Bronchial epithelial cell (primary cell): ENCODE measurements at regions not wholly inside any gene's neighbourhood (a gene's known extent, or its start where the extent isn't known, plus 50 kb on each side); places are given as distances from the start of the nearest gene placed in this dataset.
A peak's percentile ranks its signal among the peaks of the same experiment; 100 is the strongest.

Experiments
- DNase-seq: peaks from one replicate; pipeline ENCODE4 v3.0.0-alpha.2; 2010; ENCODE audit warnings: low read depth
- FAIRE-seq: peaks from 2 replicates; lab custom pipeline; 2011; peaks lifted over from hg19 to GRCh38; lab: Jason Lieb, UNC
- H3K27me3 ChIP-seq: 2 replicates; pipeline ENCODE4 v1.5.1; 2011; ENCODE audit warnings: low read length; ENCODE audit not compliant: control insufficient read depth, insufficient read depth
- H3K36me3 ChIP-seq: 2 replicates; pipeline ENCODE4 v1.5.1; 2011; ENCODE audit warnings: low read length; ENCODE audit not compliant: control insufficient read depth, insufficient read depth
- H3K4me3 ChIP-seq: 2 replicates; pipeline ENCODE4 v1.5.1; 2011; ENCODE audit warnings: mild to moderate bottlenecking, low read depth, low read length, control low read depth
- TF ChIP-seq, protein P1 (sequence below): IDR thresholded peaks from 2 replicates; pipeline ENCODE4 v1.5.1; 2011; ENCODE audit warnings: mild to moderate bottlenecking, moderate library complexity, low read length, control low read depth, inconsistent platforms; ENCODE audit not compliant: insufficient read depth, severe bottlenecking

DNA sequence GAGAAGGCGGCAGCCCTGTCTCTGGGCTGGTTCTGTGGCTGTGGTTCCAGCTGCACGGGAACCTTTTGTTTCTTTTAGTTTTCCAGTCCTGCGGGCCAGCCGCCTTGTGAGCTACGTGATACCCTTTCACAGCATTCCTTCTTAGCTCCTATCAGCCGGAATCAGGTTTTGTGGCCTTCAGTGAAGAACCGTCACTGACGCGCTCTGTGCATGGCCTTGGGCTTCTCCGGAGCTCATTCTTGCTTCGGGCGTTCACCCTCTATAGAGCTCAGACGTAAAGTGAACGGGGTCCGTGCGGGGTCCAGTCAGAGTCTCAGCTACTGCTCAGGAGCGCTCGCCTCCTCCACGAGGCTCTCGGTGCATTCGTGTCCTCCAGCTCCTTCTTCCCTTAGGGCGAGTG is 166.7 kb downstream of the FAM43A start:
- H3K27me3 ChIP-seq: peaks cover 9% of the 10 kb centered on the region
- TF ChIP-seq, protein P1, sequence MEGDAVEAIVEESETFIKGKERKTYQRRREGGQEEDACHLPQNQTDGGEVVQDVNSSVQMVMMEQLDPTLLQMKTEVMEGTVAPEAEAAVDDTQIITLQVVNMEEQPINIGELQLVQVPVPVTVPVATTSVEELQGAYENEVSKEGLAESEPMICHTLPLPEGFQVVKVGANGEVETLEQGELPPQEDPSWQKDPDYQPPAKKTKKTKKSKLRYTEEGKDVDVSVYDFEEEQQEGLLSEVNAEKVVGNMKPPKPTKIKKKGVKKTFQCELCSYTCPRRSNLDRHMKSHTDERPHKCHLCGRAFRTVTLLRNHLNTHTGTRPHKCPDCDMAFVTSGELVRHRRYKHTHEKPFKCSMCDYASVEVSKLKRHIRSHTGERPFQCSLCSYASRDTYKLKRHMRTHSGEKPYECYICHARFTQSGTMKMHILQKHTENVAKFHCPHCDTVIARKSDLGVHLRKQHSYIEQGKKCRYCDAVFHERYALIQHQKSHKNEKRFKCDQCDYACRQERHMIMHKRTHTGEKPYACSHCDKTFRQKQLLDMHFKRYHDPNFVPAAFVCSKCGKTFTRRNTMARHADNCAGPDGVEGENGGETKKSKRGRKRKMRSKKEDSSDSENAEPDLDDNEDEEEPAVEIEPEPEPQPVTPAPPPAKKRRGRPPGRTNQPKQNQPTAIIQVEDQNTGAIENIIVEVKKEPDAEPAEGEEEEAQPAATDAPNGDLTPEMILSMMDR: no peak
- H3K4me3 ChIP-seq: no peak overlapping the region
- DNase-seq (no peak), FAIRE-seq (no peak)
- no peaks in the 10 kb centered on the region for H3K36me3 ChIP-seq

DNA sequence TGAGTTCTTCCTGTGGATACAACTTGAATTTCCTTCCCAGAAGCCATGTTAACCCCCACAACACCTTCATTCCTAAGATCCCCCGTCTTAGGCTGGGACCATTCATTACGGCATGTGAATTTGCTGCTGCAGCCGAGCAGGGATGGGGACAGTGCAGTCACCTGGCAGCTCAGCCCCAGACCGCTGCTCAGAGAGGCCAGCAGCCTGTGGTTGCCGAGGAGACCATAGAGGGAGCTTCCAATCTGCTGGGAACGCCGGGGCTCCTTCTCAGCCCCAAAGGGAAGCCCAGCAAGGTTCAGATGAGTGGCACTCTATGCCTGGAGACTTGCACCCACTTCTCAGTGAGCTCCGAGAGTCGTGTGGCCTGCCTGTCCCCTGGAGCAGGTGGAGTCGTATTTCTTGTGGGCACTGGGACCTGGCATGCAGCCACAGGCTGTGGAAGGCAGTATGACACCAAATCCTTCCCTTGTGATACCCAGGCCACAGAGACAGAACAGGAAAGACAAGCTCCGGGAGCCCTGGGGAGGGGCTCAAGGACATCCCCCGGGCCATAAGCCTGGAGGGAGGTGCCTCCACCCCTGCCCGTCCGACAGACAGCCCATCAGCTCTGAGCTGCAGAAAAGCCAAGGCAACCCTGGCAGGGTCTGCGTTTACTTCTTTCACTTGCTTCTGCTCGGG is 167.3 kb downstream of the FAM43A start:
- Histone ChIP-seq H3K4me3 (no peak overlapping the region), H3K27me3 (peaks cover 9% of the 10 kb centered on the region), H3K36me3 (no peaks in the 10 kb centered on the region)
- TF ChIP-seq, protein P1: no peak
- DNase-seq: no peak
- FAIRE-seq: no peak

DNA sequence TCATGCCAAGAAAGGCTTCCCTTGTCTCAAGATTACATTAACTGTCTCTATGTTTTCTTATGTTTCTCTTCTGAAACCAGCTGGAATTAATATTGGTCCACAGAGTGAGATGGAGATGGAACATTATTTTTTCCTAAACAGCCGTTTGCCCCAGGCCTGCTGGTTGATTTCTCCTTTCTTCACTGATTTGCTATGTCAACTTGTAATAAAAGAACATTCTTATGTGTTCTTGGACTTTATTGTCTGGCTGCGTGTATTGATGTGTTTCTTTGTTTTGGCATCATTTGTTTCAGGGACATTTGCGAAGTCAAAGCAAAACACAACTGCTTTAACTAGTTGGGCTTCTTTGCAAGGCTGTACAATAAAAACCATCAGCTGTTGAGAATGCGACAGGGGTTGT is 168.5 kb downstream of the FAM43A start:
- H3K4me3 ChIP-seq: no peak overlapping the region
- TF ChIP-seq, protein P1: no peak
- no peaks in the 10 kb centered on the region for H3K36me3 ChIP-seq
- FAIRE-seq (no peak), DNase-seq (no peak)
- peaks cover 8% of the 10 kb centered on the region for H3K27me3 ChIP-seq

DNA sequence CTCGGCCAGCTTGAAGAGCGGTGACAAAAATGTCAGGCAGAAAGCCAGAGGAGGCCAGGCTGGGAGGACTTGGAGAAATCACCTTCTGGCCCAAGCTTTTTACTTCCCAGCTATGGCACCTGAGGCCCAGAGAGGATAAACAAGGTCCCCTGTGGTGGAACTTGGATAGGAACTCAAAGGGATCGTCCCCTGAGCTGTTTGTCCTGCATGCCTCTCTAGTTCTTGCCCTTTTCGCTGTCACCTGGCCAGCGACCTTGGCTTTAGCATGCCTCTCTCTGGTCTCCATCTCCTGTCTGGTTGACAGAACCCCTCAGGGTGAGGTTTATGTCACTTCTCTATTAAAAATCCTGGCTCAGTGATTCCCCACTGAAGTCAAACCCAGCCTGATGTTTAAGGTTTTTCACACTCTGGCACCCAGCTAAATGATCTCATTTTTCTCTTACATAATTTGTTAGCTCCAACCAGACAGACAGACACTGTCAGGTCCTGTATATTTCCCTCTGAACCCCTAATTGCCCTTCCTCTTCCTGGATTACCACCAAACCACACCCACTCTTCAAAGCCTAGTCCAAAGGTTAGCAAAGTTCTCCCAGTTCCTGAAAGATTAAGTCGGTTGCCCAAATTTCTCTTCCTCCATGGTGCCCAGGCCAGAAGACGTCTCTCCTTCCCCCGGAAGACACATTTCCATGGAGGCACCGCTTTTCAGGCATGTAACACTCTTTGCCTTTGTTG is 169.1 kb downstream of the FAM43A start:
- Histone ChIP-seq H3K27me3 (peaks cover 8% of the 10 kb centered on the region), H3K4me3 (no peak overlapping the region), H3K36me3 (no peaks in the 10 kb centered on the region)
- TF ChIP-seq, protein P1: no peak
- no peak for DNase-seq
- no peak for FAIRE-seq

DNA sequence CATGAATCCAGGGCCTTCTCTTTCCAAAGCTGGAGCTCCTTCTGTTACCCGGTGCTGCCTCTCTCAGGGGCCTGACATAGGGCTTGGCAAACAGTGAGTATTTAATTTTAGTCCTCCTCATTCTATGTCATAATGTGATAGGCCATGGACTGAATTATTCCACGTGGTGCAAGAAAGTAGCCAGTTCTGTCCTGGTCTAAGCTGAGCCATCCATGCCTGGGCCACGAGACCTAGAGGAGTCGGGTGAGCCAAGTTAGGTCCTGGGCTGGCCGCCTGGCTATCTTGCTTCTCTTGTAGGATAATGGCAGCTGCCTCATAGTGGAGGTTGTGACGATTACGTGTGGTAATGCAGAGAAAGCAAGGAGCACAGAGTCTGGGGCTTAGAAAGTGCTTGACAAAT is 170.6 kb downstream of the FAM43A start:
- H3K27me3 ChIP-seq: peaks cover 9% of the 10 kb centered on the region
- no peak overlapping the region for H3K4me3 ChIP-seq
- TF ChIP-seq, protein P1: no peak
- FAIRE-seq (peak; percentile 13), DNase-seq (no peak)
- H3K36me3 ChIP-seq: no peaks in the 10 kb centered on the region
